GM21390 (cell line): ENCODE measurements at regions not wholly inside any gene's neighbourhood (a gene's known extent, or its start where the extent isn't known, plus 50 kb on each side); places are given as distances from the start of the nearest gene placed in this dataset.
"Not testable (repeated sequence)": the region's sequence is repeated elsewhere in the genome, so short reads cannot be mapped to it uniquely, and the experiment has no call there.

Source experiments
- ATAC-seq: cut with Tn5 transposase; IDR thresholded peaks from one replicate; pipeline ENCODE4 v1.9.1; 2021; ENCODE audit not compliant: unreplicated experiment

DNA sequence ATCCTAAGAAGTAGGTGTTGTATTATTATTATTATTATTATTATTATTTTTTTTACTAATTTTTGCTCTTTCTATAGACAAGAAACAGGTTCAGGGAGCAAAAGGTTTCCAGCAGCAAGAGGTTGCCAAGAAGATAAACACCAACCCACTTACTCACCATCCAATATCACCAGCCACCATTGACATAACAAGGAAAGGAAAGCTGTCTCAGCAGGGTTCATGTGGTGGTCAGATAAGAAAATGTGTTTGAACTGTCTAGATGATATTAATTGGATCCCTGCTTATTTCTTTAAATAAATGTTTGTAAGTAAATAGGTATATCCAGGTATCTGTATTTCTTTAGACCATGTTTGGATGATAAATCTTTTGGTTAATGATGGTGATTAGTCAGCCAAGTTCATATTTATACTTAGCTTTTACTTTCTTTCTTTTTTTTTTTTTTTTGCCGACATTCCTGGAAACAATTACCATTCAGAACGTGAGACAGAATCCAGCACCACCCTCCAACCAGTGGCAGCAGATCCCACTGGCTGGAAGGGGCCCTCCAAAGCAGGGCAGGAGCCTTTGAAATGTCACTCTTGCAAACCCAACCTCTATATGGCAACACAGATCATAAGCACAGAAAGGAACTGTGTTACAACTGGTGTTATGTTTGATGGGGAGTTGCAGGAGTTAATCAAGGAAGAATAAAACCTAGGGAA is 139.2 kb upstream of the ECI2 start:
- ATAC-seq = no peak

DNA sequence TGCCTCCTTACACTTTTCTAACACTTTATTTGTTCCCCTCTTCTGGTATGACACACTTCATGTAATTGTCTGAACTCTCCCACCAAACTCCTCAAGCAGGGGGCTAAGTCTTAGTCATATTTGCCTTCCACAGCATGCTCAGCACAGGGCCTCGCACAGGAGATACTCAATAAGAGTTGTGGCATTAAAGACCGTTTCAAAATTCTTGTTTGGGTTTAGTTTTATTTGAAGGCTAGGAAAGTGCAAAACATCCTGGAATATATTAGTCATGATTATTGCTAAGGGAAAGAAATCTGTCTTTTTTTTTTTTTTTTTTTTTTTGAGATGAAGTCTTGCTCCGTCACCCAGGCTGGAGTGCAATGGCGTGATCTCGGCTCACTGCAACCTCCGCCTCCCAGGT is 137.6 kb upstream of the ECI2 start:
- ATAC-seq = no peak

DNA sequence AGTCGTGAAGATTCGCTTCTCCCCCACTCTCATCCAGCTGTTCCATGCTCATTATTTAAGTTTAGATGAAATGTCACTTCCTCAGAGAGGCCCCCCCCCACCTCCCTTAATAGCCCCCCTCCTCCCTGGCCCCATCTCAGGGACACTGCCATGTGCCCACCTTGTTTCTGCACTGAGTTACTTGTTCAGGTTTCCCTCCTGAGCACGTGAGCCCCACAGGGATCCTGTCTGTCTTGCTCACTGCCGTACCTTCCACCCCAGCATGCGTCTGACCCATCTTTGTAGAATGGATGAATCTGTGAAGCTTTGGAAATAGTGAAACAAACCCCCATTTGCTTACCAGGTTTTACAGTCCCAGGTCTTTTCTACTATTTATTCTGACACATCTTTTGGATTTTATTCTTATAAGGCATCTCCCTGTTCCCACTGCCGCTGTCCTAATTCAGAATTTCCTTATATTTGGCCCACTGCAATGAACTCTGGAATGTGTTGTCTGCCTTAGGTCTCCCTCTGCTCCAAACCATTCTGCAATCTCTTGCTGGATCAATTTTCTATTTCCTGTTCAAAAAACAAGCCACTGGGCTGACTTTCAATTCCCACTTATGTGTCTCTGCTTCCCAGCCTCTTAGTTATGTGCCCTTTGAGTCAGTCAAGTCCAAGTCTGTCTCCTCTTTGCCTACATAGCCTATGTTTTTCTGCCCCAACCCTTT is 136.5 kb upstream of the ECI2 start:
- no peak for ATAC-seq

DNA sequence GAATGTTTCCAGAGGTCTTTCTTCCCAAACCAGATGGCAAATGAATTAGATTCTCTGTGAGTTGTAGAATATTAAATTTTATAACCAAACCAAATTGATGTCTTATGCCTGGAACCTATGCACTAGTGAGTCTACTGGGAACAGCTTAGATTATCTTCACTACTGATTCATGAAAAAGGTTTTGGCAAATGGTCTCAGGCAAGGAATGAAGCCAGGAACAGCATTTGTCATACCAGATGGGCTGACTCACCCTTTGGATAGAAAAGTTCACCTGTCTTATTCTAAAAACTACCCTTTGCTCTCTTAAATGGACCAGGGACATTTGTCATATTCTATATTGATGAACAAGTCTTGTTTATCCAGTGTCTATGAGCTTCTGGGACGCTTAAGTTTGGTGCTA is 135.4 kb upstream of the ECI2 start:
- no peak for ATAC-seq

DNA sequence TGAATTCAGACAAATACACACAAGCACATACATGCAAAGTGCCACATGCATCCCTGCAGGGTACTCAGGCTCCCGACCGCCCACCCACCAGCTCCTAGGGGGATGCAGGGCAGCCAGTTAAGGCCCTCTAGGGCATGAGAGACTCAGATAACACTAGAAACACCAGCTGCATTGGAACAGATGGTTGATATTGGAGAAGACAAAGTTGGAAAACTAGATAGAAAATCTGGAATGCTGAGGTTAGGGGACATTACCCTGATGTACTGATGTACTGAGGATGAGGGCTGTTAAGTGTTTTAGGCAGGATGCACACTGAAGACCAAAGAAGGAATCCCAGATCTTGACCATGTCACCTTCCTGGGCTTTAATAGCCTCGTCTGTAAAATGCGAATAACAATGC is 134.6 kb upstream of the ECI2 start:
- no peak for ATAC-seq

DNA sequence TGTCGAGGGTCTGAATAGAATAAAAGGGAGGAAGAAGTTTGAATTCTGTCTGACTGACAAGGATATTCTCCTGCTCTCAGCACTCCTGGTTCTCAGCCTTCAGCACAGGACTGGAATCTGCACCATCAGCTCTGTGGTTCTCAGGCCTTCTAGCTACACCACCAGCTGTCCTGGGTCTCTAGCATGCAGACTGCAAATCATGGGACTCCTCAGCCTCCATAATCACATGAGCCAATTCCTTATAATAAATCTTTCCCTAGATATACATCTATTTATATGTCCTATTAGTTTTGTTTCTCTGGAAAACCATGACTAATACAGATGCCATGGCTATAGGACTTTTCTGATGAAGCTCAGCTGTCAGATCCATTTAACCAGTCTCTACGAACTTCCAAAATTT is 132.8 kb upstream of the ECI2 start:
- ATAC-seq = no peak

DNA sequence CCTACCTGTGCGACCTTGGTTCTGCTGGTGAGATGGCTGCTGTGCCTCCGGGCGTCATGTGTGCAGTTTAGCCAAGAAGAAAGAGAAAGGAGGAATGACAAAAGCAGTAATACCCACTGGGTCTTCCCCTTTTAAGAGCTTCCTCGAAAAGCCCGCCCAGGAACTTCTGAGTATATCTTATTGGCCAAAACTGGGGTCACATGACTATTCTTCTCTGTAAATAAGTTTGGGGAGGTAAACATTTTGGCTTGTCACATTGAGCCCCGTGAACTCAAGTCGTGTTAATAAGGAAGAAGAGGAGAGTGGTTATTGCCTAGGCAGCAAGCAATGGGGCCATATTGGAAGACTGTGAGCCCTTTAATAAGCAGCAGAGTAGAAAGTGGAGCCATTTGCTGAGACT is 130.4 kb upstream of the ECI2 start:
- ATAC-seq = no peak

DNA sequence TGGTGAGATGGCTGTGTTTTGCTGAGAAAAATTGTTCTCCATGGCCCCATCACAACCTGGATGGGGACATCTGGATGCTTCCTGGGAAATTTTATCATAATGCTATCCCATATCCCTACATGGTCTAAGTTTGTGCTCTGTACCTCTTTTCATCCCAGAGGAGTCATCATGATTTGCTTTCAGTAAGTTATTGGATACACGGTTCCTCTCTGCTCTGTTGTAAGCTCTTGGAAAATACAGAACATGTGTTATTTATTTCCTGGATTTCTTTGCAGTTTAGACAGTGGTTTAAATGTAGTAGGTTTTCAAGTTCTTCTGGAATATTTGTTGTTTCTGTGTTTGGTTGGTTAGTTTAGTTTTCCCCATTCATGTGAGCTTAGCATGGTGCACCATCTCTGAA is 129.2 kb upstream of the ECI2 start:
- ATAC-seq = no peak

DNA sequence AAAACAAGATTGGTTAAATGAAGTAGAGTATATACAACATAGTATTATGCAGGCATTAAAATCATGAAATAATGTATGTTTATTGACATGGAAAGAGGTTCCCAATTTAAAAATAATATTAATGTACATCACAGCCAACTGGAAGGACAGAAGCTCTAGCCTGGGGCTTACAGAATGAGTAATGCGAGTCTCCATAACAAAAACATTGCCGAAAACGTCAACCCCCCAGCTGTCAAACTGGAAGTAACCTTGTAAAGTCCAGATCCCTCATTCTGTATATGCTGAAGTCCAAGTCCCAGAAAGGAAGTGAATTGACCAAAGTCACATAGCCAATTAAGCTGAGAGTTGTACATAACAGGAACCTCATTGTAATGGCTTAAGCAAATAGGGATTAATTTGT is 128.7 kb upstream of the ECI2 start:
- ATAC-seq = no peak

DNA sequence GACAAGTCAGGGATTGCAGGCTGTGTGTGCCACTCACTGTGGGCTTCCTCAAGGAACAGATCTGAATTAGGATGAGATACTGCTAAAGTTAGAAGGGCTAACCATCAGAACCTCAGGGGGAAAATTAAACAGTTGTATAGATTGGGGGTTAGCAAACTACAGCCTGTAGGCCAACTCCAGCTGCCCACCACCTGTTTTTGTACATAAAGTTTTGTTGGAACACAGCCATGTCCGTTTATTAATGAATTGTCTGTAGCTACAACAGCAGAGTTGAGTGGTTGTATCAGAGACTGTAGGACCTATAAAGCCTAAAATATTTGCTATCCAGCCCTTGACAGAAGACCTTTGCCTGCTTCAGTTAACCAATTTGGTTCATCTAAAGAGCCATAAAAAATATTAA is 127.2 kb upstream of the ECI2 start:
- no peak for ATAC-seq

DNA sequence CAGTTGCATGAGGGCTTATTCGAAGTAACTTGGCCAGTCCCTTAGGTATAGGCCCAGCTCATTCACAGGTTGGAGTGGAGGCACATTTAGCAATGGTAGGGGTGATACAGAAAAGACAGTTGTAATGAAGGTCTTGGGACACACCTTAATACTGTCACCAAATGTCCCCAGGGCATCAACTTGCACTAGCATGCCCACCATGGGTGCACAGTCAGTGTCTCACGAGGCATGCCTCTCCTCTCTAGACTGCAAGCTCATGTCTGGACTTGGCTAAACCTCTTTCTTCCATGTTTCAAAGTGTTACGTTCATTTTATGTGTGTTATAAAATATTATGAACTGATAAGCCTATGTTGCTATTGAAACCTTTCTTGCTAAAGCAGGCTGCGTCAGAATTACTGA is 124.0 kb upstream of the ECI2 start:
- ATAC-seq = no peak

DNA sequence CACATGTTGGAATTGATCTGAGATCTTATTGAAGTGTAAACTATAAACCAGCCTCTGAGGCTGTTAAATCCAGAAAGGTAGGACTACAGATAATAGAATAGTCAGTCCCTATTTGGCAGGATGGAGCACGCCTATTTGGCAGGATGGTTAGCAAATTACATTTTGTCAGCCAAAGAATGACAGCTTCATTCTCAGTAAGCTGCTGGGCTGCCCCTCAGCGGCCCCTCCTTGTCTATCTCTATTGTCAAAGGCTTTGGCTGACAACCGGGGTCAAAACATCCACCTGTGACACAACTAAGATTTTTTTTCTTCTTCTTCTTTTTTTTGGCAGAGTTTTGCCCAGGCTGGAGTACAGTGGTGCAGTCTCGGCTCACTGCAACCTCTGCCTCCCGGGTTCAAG is 123.4 kb upstream of the ECI2 start:
- ATAC-seq = no peak

DNA sequence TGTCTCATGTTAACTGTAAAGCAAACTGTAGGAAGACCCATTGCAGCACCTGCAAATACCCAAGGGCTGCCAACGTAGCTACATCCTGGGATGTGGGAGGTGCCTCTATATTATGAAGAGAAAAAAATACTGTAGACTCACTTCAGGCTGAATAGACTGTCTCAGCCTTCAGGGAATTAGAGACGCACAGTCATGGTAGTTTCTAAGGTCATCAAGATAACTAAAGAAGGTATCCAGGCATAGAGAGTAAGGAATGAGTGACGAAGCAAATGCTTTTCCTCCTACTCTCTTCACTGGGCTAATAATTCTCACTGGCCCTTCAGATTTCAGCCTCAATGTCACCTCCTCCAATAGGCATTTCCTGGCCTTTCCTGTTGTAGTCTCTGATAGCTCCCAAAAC is 121.6 kb upstream of the ECI2 start:
- no peak for ATAC-seq

DNA sequence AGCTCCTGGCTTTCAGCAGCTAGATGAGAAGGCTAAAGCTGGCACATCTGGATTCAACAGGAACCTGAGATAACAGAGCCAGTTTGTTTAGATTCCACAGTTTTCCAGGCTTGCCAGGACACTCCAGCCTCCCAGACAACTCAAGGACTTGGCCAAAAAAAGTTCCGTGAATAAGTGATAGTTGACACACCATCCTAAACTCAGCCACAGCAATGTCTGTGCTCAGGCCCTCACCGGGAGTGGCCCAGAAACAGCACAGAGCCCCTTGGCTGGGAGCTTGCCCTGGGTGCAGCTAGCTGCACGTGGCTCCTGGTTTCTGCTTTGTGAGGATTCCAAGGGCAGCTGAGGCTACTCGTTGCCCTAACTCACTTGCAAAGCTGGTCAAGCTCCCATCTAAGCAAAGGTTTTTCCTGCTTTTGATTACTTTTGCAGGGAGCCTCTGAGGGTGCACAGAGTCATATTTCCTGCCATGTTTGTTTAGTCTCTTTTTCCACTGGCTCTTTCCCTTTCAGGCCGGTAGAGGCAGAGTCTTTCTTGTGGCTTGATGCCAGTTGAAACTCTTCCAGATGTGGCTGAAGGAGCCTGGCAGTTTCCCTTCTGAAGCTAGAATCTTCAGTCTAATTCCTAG is 118.3 kb upstream of the ECI2 start:
- ATAC-seq = no peak

DNA sequence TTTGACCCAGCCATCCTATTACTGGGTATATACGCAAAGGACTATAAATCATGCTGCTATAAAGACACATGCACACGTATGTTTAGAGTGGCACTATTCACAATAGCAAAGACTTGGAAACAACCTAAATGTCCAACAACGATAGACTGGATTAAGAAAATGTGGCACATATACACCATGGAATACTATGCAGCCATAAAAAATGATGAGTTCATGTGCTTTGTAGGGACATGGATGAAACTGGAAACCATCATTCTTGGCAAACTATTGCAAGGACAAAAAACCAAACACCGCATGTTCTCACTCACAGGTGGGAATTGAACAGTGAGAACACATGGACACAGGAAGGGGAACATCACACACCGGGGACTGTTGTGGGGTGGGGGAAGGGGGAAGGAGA is 117.1 kb upstream of the ECI2 start:
- not testable (repeated sequence) for ATAC-seq

DNA sequence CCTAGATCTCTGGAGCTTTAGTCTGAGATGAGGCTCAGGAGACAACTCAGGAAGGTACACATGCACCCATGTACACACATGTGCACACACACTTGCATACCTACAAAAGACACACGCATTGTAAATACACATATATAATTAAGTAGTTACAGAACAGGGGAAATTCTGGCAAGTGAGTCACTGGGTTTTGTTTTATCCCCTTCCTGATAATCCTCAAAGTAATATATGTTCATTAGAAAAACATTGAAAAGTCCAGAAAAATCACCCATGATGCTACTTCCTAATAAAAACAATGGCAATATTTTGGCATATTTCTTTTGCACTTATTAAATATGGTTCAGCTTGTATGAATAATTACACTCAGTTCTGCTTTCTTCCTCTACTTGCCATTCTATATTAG is 115.3 kb upstream of the ECI2 start:
- no peak for ATAC-seq

DNA sequence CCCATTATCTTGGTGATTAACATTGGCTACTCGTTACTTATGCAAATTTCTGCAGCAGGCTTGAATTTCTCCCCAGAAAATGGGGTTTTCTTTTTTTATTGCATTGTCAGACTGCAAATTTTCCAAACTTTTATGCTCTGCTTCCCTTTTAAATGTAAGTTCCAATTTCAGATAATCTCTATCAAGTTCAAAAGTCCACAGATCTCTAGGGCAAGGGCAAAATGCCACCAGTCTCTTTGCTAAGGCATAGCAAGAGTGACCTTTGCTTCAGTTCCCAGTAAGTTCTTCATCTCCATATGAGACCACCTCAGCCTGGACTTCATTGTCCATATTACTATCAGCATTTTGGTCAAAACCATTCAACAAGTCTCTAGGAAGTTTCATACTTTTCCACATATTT is 108.5 kb upstream of the ECI2 start:
- not testable (repeated sequence) for ATAC-seq

DNA sequence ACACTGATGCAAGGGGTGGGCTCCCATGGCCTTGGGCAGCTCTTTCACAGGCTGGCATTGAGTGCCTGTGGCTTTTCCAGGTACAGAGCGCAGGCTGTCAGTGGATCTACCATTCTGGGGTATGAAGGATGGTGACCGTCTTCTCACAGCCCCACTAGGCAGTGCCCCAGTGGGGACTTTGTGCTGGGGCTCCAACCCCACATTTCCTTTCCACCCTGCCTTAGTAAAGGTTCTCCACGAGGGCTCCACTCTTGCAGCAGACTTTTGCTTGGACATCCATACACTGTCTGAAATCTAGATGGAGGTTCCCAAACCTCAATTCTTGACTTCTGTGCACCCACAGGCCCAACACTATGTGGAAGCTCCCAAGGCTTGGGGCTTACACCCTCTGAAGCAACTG is 107.9 kb upstream of the ECI2 start:
- no peak for ATAC-seq

DNA sequence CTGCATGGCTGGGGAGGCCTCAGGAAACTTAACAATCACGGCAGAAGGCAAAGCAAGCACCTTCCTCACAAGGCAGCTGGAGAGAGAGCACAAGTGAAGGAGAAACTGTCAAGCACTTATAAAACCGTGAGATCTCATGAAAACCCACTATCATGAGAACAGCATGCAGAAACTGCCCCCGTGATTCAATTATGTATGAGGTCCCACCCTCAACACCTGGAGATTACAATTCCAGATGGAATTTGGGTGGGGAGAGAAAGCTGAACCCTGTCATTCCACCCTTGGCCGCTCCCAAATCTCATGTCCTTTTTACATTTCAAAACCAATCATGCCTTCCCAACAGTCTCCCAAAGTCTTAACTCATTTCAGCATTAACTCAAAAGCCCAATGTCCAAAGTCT is 107.2 kb upstream of the ECI2 start:
- no peak for ATAC-seq

DNA sequence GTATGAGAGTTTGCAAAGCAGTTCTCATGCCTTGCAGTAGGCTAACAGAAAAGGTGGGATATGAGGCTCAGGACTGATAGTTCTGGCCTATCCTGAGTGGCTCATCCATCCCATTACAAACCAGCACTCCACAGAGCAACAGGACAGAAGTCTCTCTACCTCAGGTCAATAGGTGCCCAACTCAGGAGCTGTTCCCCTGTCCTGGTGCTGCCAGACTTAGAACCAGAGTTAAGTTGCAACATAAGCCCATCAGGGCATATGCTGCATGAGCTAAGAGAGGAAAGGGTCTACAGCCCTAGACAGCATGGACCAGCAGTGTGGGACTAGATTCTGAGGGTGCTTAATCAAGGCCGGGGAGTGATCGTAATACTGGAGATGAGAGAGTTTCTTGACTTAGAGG is 104.8 kb upstream of the ECI2 start:
- ATAC-seq = no peak

DNA sequence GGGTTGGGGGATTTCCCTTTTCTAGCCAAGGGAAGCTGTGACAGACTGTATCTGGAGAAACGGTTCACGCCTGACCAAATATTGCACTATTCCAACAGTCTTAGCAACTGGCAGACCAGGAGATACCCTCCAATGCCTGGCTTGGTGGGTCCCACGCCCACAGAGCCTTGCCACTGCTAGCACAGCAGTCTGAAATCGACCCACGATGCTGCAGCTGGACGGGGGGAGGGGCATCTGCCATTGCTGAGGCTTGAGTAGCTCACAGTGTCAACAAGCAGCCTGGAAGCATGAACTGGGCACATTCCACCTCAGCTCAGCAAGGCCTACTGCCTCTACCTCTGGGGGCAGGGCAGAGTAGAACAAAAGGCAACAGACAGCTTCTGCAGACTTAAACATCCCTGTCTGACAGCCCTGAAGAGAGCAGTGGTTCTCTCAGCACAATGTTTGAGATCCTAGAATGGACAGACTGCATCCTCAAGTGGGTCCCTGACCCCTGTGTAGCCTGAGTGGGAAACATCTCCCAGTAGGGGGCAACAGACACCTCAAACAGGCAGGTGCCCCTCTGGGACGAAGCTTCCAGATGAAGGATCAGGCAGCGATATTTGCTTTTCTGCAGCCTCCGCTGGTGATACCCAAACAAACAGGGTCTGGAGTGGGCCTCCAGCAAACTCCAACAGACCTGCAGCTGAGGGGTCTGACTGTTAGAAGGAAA is 89.9 kb upstream of the ECI2 start:
- no peak for ATAC-seq
